ENCODE measurements at regions not wholly inside any gene's neighbourhood (a gene's known extent, or its start where the extent isn't known, plus 50 kb on each side); places are given as distances from the start of the nearest gene placed in this dataset.
"Not testable (repeated sequence)": the region's sequence is repeated elsewhere in the genome, so short reads cannot be mapped to it uniquely, and the experiment has no call there.

DNA sequence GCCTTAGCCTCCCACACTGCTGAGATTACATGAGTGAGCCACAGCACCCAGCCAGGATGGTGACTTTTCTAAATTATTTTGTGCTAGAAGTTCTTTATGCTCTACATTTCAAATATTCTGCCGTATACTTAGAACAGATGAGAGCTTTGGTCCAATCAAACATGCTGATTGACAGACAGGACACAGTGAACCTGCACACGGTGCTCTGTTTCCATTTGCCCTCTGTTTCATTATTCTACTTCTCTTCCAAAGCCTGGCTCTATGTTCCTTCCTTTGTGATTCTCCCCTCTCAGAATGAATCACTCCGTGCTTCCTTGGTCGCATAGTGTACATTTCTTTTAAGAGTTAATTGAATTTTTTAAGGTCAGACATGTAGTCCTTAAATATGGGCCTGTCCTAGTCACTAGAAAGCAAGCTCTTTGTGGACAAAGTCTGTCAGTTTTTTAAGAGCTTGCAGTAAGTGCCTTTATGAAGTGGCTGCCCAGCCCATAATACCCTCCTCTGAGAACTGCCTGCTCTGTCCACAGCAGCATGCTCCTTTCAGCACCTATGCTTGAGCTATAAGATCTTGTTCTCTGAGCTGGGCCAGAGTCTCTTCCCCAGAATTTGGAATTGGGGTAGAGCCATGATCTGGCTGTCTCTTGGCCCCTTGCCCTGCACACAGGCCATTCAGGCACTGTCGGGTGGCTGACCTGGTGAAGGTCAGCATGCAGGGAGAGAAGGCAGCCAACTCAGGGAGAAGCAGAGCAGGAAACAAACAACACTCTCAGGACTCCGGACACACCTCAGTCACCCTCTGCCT, 66.8 kb upstream of the SLC44A3 start:
- Histone ChIP-seq H3K4me1 (ENCODE audit: control insufficient read depth in 2 of 2, insufficient read depth in 2 of 2, low read length in 2 of 2) (peaks cover 0 to 15% of the 10 kb centered on the region in 2 donors), H3K9me3 (ENCODE audit: control insufficient read depth in 2 of 2, insufficient read depth in 1 of 2, low read length in 1 of 2) (no peaks in the 10 kb centered on the region), H3K27me3 (ENCODE audit: control insufficient read depth in 2 of 2, insufficient read depth in 1 of 2, low read length in 1 of 2) (no peaks in the 10 kb centered on the region), H3K36me3 (ENCODE audit: control insufficient read depth in 2 of 2, insufficient read depth in 2 of 2, low read length in 1 of 2) (no peaks in the 10 kb centered on the region), H3K4me3 (ENCODE audit: low read length in 2 of 2) (no peak overlapping the region), H3K27ac (ENCODE audit: low read depth in 1 of 2, low read length in 1 of 2) (no peak overlapping the region)
- DNase-seq (ENCODE audit: low read depth in 6 of 9, low spot score in 9 of 9), result no peak
- WGBS, result 77% methylated on average over 6 of the region's 6 CpGs

DNA sequence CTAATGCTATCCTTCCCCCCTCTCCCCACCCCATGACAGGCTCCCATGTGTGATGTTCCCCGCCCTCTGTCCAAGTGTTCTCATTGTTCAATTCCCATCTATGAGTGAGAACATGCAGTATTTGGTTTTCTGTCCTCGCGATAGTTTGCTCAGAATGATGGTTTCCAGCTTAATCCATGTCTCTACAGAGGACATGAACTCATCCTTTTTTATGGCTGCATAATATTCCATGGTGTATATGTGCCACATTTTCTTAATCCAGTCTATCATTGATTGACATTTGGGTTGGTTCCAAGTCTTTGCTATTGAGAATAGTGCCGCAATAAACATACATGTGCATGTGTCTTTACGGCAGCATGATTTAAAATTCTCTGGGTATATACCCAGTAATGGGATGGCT, 68.7 kb upstream of the SLC44A3 start:
- H3K27me3 ChIP-seq (ENCODE audit: control insufficient read depth in 2 of 2, insufficient read depth in 1 of 2, low read length in 1 of 2); DNase-seq (ENCODE audit: low read depth in 6 of 9, low spot score in 9 of 9); H3K4me3 ChIP-seq (ENCODE audit: low read length in 2 of 2); H3K27ac ChIP-seq (ENCODE audit: low read depth in 1 of 2, low read length in 1 of 2); H3K36me3 ChIP-seq (ENCODE audit: control insufficient read depth in 2 of 2, insufficient read depth in 2 of 2, low read length in 1 of 2); H3K9me3 ChIP-seq (ENCODE audit: control insufficient read depth in 2 of 2, insufficient read depth in 1 of 2, low read length in 1 of 2): not testable (repeated sequence)
- H3K4me1 ChIP-seq (ENCODE audit: control insufficient read depth in 2 of 2, insufficient read depth in 2 of 2, low read length in 2 of 2), result peaks cover 0 to 15% of the 10 kb centered on the region in 2 donors
- WGBS, result 99% methylated on average over 5 of the region's 5 CpGs

DNA sequence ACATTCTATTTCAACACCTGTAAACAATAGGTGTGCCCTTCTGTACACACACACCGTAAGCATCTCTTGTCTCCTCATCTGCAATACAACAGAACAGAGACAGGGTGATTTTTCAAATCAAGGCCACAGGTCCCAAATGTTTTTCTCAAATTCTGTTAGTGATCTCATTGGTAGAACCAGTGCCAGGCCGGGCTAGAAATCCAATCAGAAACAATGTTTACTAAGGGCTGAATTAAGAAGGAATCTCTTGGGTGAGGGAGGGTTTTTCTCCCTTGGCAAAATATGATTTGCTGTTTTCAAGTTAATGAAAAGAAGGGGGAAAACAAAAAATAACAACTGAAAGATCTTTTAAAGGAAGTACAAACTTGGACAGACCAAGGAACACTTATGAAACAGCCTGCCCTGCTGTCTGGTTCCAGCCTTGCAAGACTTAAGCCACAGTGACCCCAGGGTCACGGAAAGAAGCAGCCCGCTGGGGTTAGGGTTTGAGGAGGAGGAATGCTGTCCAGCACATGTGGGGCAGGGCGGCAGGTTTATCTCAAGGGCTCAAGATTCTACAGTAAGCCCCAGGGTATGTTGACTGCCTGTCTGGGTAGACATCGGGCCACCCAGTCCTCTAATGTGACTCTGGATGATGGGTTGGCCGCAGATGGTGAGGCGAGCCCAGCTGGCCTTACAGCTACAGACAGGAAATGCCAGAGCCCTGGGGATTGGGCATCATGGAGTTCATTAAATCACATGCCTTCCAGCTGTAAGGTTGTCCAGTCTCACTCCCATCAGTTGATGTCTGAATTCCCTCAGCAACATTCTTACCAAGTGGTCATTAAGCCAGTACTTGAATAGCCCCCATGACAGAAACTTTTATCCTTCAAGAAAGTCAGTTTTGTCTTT, 73.3 kb upstream of the SLC44A3 start:
- H3K9me3 ChIP-seq (ENCODE audit: control insufficient read depth in 2 of 2, insufficient read depth in 1 of 2, low read length in 1 of 2), result no peaks in the 10 kb centered on the region
- WGBS, result 91% methylated on average over 8 of the region's 8 CpGs
- H3K27ac ChIP-seq (ENCODE audit: low read depth in 1 of 2, low read length in 1 of 2), result no peak overlapping the region
- no peak for DNase-seq (ENCODE audit: low read depth in 6 of 9, low spot score in 9 of 9)
- no peaks in the 10 kb centered on the region for H3K27me3 ChIP-seq (ENCODE audit: control insufficient read depth in 2 of 2, insufficient read depth in 1 of 2, low read length in 1 of 2)
- H3K4me1 ChIP-seq (ENCODE audit: control insufficient read depth in 2 of 2, insufficient read depth in 2 of 2, low read length in 2 of 2), result peaks cover 0 to 2% of the 10 kb centered on the region in 2 donors
- no peaks in the 10 kb centered on the region for H3K36me3 ChIP-seq (ENCODE audit: control insufficient read depth in 2 of 2, insufficient read depth in 2 of 2, low read length in 1 of 2)
- H3K4me3 ChIP-seq (ENCODE audit: low read length in 2 of 2), result no peak overlapping the region

- no peak overlapping the region for H3K27ac ChIP-seq (ENCODE audit: low read depth in 1 of 2, low read length in 1 of 2)
- H3K9me3 ChIP-seq (ENCODE audit: control insufficient read depth in 2 of 2, insufficient read depth in 1 of 2, low read length in 1 of 2), result no peaks in the 10 kb centered on the region
- DNase-seq (ENCODE audit: low read depth in 6 of 9, low spot score in 9 of 9), result no peak
- H3K27me3 ChIP-seq (ENCODE audit: control insufficient read depth in 2 of 2, insufficient read depth in 1 of 2, low read length in 1 of 2), result no peaks in the 10 kb centered on the region
- no peak overlapping the region for H3K4me3 ChIP-seq (ENCODE audit: low read length in 2 of 2)
- H3K36me3 ChIP-seq (ENCODE audit: control insufficient read depth in 2 of 2, insufficient read depth in 2 of 2, low read length in 1 of 2), result no peaks in the 10 kb centered on the region
- peaks cover 0 to 2% of the 10 kb centered on the region in 2 donors for H3K4me1 ChIP-seq (ENCODE audit: control insufficient read depth in 2 of 2, insufficient read depth in 2 of 2, low read length in 2 of 2)
These were observed 74.4 kb upstream of the SLC44A3 start for GRCh38 chr1:94745742-94746141.

GRCh38 chr1:94743862-94744261, 76.3 kb upstream of the SLC44A3 start:
- Histone ChIP-seq H3K4me1 (ENCODE audit: control insufficient read depth in 2 of 2, insufficient read depth in 2 of 2, low read length in 2 of 2) (peaks cover 0 to 2% of the 10 kb centered on the region in 2 donors), H3K9me3 (ENCODE audit: control insufficient read depth in 2 of 2, insufficient read depth in 1 of 2, low read length in 1 of 2) (no peaks in the 10 kb centered on the region), H3K36me3 (ENCODE audit: control insufficient read depth in 2 of 2, insufficient read depth in 2 of 2, low read length in 1 of 2) (no peaks in the 10 kb centered on the region), H3K27me3 (ENCODE audit: control insufficient read depth in 2 of 2, insufficient read depth in 1 of 2, low read length in 1 of 2) (no peaks in the 10 kb centered on the region), H3K4me3 (ENCODE audit: low read length in 2 of 2) (no peak overlapping the region), H3K27ac (ENCODE audit: low read depth in 1 of 2, low read length in 1 of 2) (no peak overlapping the region)
- DNase-seq (ENCODE audit: low read depth in 6 of 9, low spot score in 9 of 9), result no peak
- 89% methylated on average over 1 of the region's 1 CpG for WGBS

- Histone ChIP-seq H3K36me3 (ENCODE audit: control insufficient read depth in 2 of 2, insufficient read depth in 2 of 2, low read length in 1 of 2) (no peaks in the 10 kb centered on the region), H3K9me3 (ENCODE audit: control insufficient read depth in 2 of 2, insufficient read depth in 1 of 2, low read length in 1 of 2) (no peaks in the 10 kb centered on the region), H3K4me3 (ENCODE audit: low read length in 2 of 2) (no peak overlapping the region), H3K4me1 (ENCODE audit: control insufficient read depth in 2 of 2, insufficient read depth in 2 of 2, low read length in 2 of 2) (peaks cover 0 to 4% of the 10 kb centered on the region in 2 donors), H3K27me3 (ENCODE audit: control insufficient read depth in 2 of 2, insufficient read depth in 1 of 2, low read length in 1 of 2) (no peaks in the 10 kb centered on the region), H3K27ac (ENCODE audit: low read depth in 1 of 2, low read length in 1 of 2) (no peak overlapping the region)
- 97% methylated on average over 2 of the region's 2 CpGs for WGBS
- no peak for DNase-seq (ENCODE audit: low read depth in 6 of 9, low spot score in 9 of 9)
These were observed 78.2 kb upstream of the SLC44A3 start for GRCh38 chr1:94741996-94742395.

DNA sequence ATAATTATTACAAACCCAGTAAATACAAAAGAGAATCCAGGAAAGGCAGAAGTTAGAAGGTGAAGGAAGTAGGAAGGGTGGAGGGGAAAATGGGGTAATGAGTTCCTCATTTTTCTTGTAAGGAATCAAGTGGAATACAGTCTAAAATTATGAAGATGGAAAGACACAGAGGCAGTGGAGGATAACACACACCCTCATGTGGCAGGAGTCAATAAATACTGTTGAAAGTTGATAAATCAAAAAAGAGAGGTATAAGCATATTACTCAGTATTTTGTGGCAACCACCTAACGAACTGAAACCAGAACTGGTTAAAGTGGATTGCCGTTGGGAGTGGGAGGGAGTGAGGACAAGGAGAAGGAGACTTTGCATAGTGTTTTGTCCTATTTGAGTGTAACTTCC, 78.6 kb upstream of the SLC44A3 start:
- WGBS, result 12% methylated on average over 2 of the region's 2 CpGs
- no peak for DNase-seq (ENCODE audit: low read depth in 6 of 9, low spot score in 9 of 9)
- Histone ChIP-seq H3K4me1 (ENCODE audit: control insufficient read depth in 2 of 2, insufficient read depth in 2 of 2, low read length in 2 of 2) (peaks cover 0 to 4% of the 10 kb centered on the region in 2 donors), H3K27ac (ENCODE audit: low read depth in 1 of 2, low read length in 1 of 2) (no peak overlapping the region), H3K9me3 (ENCODE audit: control insufficient read depth in 2 of 2, insufficient read depth in 1 of 2, low read length in 1 of 2) (no peaks in the 10 kb centered on the region), H3K36me3 (ENCODE audit: control insufficient read depth in 2 of 2, insufficient read depth in 2 of 2, low read length in 1 of 2) (no peaks in the 10 kb centered on the region), H3K27me3 (ENCODE audit: control insufficient read depth in 2 of 2, insufficient read depth in 1 of 2, low read length in 1 of 2) (no peaks in the 10 kb centered on the region), H3K4me3 (ENCODE audit: low read length in 2 of 2) (no peak overlapping the region)

DNA sequence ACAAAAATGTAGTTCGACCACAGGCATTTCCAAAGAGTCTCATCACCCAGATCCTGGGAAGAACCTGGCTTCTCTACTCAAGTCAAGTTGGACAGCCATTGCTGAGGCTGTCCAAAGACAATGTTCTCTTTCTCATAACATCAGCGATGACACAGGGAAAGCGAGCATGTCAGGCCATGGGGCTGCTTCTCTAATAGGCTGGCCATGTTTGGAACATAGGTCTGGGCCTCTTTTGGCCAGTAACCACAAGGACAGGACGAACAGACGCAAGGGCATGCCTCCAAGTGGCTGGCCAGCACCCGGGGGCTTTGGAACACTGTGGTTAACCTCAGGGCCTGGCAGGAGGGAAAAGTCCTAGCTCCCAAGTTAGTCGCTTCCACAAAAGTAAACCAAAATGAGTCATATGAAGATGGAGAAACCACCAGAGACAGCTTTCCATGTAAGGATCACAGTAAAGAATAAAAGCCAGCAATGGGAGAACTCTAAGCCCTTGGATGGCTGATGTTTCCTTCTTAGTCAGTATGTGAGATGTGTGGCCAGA, 80.6 kb upstream of the SLC44A3 start:
- 83% methylated on average over 7 of the region's 7 CpGs for WGBS
- Histone ChIP-seq H3K4me1 (ENCODE audit: control insufficient read depth in 2 of 2, insufficient read depth in 2 of 2, low read length in 2 of 2) (peaks cover 2 to 16% of the 10 kb centered on the region in 2 donors), H3K27me3 (ENCODE audit: control insufficient read depth in 2 of 2, insufficient read depth in 1 of 2, low read length in 1 of 2) (no peaks in the 10 kb centered on the region), H3K27ac (ENCODE audit: low read depth in 1 of 2, low read length in 1 of 2) (no peak overlapping the region), H3K4me3 (ENCODE audit: low read length in 2 of 2) (no peak overlapping the region), H3K9me3 (ENCODE audit: control insufficient read depth in 2 of 2, insufficient read depth in 1 of 2, low read length in 1 of 2) (no peaks in the 10 kb centered on the region), H3K36me3 (ENCODE audit: control insufficient read depth in 2 of 2, insufficient read depth in 2 of 2, low read length in 1 of 2) (no peaks in the 10 kb centered on the region)
- no peak for DNase-seq (ENCODE audit: low read depth in 6 of 9, low spot score in 9 of 9)

DNA sequence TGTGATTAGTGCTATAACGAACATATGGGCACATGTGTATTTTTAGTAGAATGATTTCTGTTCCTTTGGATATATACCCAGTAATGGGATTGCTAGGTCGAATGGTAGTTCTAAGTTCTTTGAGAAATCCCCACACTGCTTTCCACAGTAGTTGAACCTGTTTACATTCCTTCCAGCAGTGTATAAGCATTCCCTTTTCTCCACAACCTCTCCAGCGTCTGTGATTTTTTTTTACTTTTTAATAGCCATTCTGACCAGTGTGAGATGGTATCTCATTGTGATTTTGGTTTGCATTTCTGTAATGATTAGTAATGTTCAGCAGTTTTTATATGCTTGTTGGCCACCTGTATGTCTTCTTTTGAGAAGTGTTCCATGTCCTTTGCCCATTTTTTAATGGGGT, 81.8 kb upstream of the SLC44A3 start:
- no peaks in the 10 kb centered on the region for H3K27me3 ChIP-seq (ENCODE audit: control insufficient read depth in 2 of 2, insufficient read depth in 1 of 2, low read length in 1 of 2)
- no peak for DNase-seq (ENCODE audit: low read depth in 6 of 9, low spot score in 9 of 9)
- no peak overlapping the region for H3K4me3 ChIP-seq (ENCODE audit: low read length in 2 of 2)
- peaks cover 2 to 16% of the 10 kb centered on the region in 2 donors for H3K4me1 ChIP-seq (ENCODE audit: control insufficient read depth in 2 of 2, insufficient read depth in 2 of 2, low read length in 2 of 2)
- 96% methylated on average over 3 of the region's 3 CpGs for WGBS
- no peak overlapping the region for H3K27ac ChIP-seq (ENCODE audit: low read depth in 1 of 2, low read length in 1 of 2)
- no peaks in the 10 kb centered on the region for H3K36me3 ChIP-seq (ENCODE audit: control insufficient read depth in 2 of 2, insufficient read depth in 2 of 2, low read length in 1 of 2)
- H3K9me3 ChIP-seq (ENCODE audit: control insufficient read depth in 2 of 2, insufficient read depth in 1 of 2, low read length in 1 of 2), result no peaks in the 10 kb centered on the region

All from thymus (tissue), 11 donors.